Dedifferentiated amniotic fluid mesenchymal stem cell (primary cell): ENCODE measurements at regions not wholly inside any gene's neighbourhood (a gene's known extent, or its start where the extent isn't known, plus 50 kb on each side); places are given as distances from the start of the nearest gene placed in this dataset.

Experiments
- DNase-seq: peaks from one replicate; pipeline ENCODE4 v3.0.0-alpha.2; 2016; ENCODE audit errors: extremely low spot score

- DNase-seq: no peak
These were observed 784.5 kb upstream of the CELF4 start for GRCh38 chr18:38350141-38350540.

DNA sequence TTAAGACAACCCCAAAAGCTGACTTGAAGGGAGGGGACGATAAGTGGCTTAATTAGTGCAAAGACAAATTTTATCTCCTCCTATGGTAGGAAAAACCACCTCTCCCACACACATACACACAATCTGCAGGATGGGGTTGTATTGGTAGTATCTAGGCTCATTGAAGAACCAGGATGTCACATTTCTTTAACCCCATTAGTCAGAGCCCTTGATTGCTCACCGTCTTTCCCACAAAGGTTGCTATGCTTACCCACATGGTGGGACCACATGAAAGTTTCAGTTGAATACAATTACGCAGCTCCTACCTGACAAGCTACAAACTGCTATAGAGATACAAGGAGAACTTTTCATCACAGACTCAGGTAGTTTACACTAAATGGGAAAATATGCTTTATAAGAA lies 765.0 kb upstream of the CELF4 start:
- no peak for DNase-seq

DNA sequence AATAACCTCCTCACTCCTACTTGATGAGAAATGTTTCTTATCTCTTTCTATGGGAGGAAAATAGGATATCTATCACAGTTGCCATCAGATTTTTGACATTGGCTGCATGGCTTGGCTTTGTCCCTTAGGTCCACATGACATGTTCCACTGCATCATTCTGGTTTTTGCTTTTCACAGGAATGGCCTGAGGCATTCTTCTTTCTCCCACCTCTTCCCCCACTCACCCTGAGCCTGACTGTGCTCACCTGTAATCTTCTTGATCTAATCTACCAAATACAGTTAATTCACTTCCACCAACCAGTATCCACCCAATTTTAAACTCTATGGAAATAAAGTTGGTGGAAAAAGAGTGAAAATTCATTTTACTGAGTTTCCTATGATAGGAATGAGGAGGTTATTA lies 763.5 kb upstream of the CELF4 start:
- DNase-seq: no peak

DNA sequence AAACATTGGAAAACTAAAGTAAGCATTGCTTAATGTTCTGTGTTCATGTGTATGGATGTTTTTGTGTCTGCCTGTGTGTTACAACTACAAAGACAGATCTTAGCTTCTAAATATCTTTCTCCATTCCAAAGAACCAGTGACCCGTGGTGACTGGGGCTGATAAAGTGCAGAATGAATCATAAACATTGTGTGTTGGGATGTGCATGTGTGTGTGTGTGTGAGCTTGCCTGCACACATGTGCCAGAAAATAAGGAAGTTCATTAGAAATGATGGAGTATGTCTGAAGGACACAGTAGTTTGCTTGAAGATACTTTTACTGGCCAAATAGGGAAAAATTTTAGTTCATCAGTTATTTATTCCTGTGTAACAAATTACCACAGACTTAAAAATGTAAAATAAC lies 756.6 kb upstream of the CELF4 start:
- DNase-seq: no peak

DNA sequence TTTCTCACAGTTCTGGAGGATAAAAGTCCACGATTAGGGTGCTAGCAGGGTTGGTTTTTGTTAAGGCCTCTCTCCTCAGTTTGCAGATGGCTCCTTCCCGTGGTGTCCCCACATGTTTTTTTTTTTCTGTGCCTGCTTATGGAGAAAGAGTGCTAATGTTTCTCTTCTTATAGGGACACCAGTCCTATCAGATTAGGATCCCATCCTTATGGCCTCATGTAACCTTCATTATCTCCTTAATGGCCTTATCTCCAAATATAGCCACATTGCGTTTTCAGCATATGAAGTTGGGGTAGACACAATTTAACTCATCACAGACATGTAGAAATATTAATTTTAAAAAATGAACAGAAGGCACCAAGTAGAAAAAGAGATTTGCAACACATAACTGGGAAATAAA lies 755.7 kb upstream of the CELF4 start:
- DNase-seq: no peak

DNA sequence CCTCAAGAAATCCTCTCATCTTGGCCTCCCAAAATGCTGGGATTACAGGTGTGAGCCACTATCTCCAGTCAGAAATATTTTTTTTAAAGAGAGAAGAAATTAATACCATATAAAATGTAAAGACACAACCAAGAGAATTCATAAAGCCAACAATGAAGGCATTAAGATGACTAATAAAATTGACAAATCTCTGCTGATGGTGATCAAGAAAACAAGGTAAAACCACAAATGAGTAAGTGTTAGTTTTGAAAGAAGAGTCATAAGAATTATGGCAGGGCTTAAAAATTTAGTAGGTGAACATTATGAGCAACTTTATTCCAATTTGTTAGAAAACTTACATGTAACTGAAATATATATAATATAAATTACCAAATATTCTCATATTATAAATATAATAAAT lies 752.8 kb upstream of the CELF4 start:
- DNase-seq: no peak

DNA sequence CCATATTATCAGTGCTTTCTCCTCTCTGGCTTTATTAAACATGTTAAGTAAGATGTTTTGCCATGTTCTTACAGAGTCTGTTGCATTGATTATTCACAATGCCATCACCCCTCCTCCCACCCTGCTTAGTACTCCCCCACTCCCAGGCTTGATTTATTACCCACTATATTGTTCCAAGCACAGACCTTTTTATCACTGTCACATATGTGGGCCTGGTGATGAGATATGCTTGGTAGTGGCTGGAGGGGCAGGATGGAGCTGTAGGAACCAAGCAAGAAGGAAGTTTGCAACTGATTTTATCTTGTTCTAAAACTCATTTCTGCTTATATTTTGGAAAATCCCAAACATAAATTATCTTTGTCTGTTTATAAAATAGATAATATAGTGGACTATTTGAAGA lies 748.2 kb upstream of the CELF4 start:
- no peak for DNase-seq

DNA sequence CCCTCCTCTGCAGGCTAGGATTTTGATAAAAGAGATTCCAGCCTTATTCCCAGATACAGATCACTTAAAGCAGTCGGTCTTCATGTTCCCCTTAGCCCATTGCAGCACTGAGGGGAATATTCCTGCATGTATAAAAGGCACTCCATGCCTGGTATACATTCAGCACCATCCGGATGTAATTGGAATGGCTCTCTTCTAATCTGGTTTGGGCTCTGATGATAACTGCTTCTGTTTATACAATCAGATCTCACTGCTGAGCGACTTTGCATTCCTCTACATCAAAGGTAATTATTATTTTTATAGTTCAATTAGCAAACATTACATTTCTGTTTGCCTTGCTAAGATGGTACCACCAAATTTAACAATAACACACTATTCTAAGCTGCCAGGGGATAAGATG lies 746.9 kb upstream of the CELF4 start:
- no peak for DNase-seq

DNA sequence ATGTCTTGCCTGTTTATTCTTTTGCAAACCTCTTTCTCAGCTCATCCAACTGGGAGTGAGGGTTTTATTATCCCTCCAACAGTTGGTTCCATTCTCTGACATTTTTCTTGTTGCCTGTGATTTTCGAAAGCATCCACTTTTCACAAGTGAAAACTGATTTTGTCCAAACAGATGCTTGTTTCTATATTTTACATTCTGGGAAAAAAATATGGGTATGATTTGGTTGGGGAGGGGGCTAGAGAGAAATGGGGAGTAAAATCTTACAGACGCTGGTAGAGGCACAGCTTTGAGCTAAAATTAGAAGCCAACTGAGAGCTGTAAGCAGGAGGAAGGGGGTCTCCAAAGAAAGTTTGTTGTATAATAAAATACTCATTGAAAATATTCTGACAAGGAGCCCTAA lies 745.3 kb upstream of the CELF4 start:
- DNase-seq: no peak

DNA sequence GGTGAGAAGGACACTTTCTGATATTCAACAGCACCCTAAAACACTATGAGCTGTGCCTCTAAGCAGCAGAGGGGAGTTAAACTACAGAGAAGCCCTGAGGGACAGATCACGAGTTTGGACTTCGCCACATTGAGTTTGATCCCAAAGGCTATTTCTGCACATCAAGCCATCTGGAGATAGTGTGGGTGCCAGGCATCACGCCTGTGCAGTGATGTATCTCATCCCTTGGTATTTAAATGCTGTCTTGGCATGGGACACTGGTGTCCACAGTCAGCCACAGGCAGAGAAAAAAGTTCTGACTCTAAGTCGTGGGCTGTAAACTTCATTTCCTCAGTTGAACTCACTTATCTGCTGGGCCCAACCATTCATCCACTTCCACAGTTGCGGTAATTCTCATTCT lies 742.3 kb upstream of the CELF4 start:
- DNase-seq: no peak

DNA sequence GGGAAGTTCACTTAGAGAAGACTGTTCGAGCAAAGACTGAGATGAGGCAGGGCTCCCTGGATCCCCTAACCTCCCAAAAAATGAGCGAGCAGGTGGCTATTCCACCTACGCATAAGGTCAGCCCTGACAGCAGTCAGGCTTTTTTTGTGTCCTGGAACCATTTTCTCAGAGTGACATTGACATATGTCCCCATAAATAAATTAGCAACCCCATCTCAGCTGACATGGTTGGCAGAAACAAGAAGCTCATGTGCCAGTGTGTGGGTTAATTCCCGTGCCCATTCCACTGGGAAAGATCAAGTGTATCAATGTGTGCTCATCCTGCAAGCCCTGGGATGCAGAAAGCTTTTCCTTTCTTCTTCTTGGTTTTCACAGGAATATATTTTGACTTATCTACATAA lies 740.4 kb upstream of the CELF4 start:
- no peak for DNase-seq

- DNase-seq: no peak
These were observed 736.0 kb upstream of the CELF4 start for GRCh38 chr18:38301621-38302020.

GRCh38 chr18:38297910-38298309 lies 732.3 kb upstream of the CELF4 start:
- no peak for DNase-seq

DNA sequence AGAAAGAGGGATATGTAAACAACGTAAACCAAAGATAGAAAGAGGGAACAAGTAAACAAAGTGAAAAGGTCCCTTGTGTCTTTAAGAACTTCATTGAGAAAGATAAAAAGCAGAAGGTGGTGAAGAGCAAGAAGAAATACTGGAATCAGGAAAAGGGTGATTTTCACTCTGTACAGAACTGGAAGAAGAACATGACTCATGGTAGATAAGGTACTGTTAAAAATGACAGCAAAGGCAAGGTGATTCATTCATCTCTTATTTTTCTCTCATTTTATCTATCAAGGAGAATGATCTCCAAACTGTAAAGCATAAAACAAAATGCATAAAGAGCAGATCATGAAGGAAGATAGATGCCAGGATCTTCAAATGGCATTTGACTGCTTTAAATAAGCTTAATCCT lies 724.6 kb upstream of the CELF4 start:
- no peak for DNase-seq

DNA sequence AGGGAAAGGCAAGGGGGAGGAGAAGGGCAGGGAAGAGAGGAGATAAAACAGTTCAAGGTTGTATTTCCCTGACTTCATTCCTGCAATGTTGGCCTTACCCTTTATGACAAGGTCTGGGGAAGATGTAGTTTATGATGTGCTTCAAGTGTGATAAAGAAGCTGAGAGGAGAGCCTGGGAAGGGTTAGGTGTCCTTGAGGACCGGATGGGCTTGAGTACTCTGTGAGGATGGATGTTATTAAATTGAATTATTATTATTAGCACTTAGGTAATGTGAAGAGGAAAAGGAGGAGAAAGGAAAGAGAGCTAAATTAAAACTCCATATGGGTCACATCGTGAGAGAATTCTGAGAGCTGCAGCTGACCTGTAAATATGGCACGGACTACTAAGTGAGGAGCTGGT lies 719.4 kb upstream of the CELF4 start:
- no peak for DNase-seq

DNA sequence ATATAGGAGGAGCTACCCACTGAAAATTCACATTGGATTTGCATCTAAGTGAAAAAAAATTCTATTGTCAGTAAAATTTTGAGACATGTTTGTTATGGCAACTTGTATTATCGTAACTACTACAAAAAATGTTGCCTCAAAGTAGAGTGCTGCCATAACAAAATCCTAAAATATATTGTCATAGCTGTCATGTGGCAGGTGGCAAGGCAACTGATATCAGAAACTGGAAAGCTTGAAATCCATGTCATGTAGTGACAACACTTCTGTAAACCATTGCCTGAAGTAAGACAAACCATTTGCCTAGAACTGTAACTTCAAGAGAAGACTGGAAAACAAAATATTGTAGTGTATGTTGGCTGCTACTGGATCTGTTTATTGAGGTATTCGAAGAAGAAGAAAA lies 697.5 kb upstream of the CELF4 start:
- DNase-seq: no peak

DNA sequence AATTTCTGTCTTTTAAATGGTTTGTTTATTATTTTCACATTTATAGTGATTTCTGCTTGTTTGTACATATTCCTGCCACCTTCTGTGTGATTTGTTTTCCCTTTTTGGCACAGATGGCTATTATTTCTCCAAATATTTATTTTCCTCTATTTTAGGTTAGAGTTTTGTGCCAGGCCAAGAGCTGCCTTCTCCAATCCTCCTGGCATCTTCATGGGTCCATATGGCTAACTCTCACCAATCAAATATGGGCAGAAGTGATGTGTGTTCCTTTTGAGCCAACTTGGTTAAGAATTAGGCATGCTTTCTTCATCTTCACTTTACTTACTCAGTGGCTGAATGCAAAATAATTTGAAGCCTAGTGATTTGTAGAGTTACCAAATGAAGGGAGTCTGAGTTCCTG lies 697.1 kb upstream of the CELF4 start:
- DNase-seq: no peak

- DNase-seq: no peak
These were observed 692.1 kb upstream of the CELF4 start for GRCh38 chr18:38257661-38258060.

DNA sequence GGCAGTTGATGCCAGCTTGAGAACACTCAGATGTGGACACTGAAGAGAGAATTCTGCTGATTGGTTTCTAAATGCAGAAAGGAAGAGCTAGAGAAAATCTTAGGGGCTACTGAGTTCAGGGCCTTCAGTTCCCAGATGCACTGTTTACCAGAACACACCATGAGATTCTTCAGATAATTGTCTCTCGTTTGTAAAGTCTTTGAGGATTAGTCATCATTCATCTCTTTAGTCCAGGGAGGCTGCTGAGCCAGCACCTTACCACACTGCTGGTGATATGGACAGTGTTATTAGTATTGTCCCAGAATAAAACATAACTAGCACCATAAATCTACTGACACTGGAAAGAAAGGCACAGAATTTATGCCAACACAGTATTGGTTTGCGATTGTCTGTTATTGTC lies 690.8 kb upstream of the CELF4 start:
- no peak for DNase-seq

- DNase-seq: no peak
These were observed 685.4 kb upstream of the CELF4 start for GRCh38 chr18:38250971-38251370.

DNA sequence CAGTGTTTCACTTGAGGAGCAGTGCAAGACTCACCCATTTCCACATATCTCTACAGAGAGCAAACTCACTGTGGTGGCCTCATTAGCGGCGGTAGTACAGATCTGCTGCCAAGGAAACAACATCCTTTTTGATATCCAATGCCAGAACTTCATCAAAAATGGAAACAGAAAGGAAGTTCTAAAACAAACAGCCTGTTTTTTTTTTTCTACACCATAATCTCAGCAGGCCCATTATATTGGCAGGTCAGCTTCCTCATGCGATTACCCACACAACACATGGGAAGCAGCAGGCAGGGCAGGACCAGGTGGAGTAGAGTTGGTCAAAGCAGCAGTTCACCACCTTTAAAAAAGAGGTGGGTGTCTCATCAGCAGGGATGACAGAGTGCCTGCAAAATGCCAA lies 678.9 kb upstream of the CELF4 start:
- no peak for DNase-seq

GRCh38 chr18:38243291-38243690 lies 677.7 kb upstream of the CELF4 start:
- no peak for DNase-seq

GRCh38 chr18:38241736-38242135 lies 676.1 kb upstream of the CELF4 start:
- DNase-seq: no peak

DNA sequence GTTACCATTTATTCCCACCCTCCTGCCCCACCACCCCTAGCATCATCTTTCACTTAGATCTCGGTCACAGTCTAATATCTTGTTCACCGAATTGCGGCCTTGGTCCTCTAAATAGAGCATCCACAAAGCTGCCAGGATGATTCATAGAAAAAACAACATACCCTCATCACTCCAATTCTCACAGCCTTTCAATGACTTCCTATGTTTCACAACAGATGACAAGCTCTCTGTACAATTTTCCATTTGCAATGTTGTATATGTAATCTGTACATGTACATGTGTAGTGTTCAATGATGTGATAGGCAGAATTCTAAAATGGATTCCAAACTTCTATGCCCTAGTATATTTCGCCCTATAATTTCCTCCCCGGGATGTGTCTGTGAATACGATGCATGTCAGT lies 675.6 kb upstream of the CELF4 start:
- no peak for DNase-seq

DNA sequence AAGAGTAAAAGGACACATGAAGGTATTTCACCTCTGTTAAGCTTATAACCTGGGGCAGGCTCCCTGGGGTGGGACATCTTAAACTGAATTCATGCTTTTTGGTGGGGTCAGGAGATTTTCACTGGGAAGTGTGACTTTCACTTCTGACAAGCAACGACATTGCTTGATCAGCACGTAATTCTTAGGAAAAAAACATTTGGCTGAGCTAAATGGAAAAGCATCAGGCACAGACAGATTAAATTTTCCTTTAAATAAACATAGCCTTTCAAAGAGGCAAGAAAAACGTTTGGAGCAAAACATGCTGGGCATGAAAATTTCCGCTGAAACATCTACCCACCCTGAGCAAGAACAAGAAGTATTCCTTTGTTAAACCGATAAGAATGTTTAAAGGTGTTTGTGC lies 674.0 kb upstream of the CELF4 start:
- DNase-seq: no peak
